ENCODE measurements at regions not wholly inside any gene's neighbourhood (a gene's known extent, or its start where the extent isn't known, plus 50 kb on each side); places are given as distances from the start of the nearest gene placed in this dataset.
"Not testable (repeated sequence)": the region's sequence is repeated elsewhere in the genome, so short reads cannot be mapped to it uniquely, and the experiment has no call there.

DNA sequence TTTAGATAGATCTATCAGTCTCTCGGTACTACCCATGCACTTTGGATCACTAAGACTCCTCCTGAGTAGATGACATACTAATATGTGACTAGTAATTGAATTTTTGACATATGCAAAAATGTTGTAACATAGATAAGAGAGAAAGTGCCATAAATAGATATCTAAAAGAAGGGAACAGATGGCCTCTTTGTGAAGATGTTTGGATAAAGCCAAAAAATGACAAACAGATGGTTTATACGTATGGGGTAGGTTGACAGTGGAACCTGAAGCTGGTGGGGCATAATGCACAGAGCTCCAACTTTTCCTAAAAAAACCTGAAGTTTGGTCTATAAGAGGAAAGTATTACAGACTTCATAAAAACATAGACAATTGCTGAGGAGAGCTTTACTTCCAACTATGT, 383.0 kb downstream of the CHL1 start:
- TF ChIP-seq POLR2A, CTCF, EP300, POLR2AphosphoS5 (IDR thresholded peaks at IDR 0.05): not testable (repeated sequence)
